HEK293T (cell line): ENCODE measurements at regions not wholly inside any gene's neighbourhood (a gene's known extent, or its start where the extent isn't known, plus 50 kb on each side); places are given as distances from the start of the nearest gene placed in this dataset.

ENCODE experiments used
- CTCF ChIA-PET: fragments of 350-600 bp; formaldehyde crosslinking; extraction: SDS; loops from one replicate; lab custom pipeline; 2021; ENCODE audit warnings: antibody characterized with exemption, inconsistent platforms; lab: Yijun Ruan, JAX
- POLR2A ChIA-PET: fragments of 350-600 bp; formaldehyde crosslinking; extraction: SDS; loops from one replicate; lab custom pipeline; 2020; ENCODE audit warnings: antibody characterized with exemption, inconsistent platforms; lab: Yijun Ruan, JAX
- DNase-seq: peaks from one replicate; pipeline ENCODE4 v3.0.0; 2012; ENCODE audit warnings: mixed read lengths; ENCODE audit errors: extremely low spot score
- ARNT ChIP-seq: fragments of 450-650 bp; IDR thresholded peaks from 2 replicates; pipeline ENCODE4 v1.6.1; 2017; ENCODE audit warnings: mild to moderate bottlenecking
- BHLHE40 ChIP-seq: fragments of 450-650 bp; IDR thresholded peaks from 2 replicates; pipeline ENCODE4 v1.6.1; 2016; ENCODE audit warnings: mild to moderate bottlenecking, moderate library complexity, borderline replicate concordance
- CTBP1 ChIP-seq: fragments of 450-650 bp; IDR thresholded peaks from 2 replicates; pipeline ENCODE4 v1.6.1; 2016; ENCODE audit warnings: borderline replicate concordance
- ELF4 ChIP-seq: fragments of 450-650 bp; IDR thresholded peaks from 2 replicates; pipeline ENCODE4 v1.6.1; 2017; ENCODE audit warnings: antibody characterized with exemption
- FOXA1 ChIP-seq: fragments of 450-650 bp; IDR thresholded peaks from 2 replicates; pipeline ENCODE4 v1.6.1; 2016; ENCODE audit warnings: mild to moderate bottlenecking
- FOXK2 ChIP-seq: fragments of 450-650 bp; IDR thresholded peaks from 2 replicates; pipeline ENCODE4 v1.6.1; 2016; ENCODE audit warnings: mild to moderate bottlenecking
- FOXM1 ChIP-seq: fragments of 450-650 bp; IDR thresholded peaks from 2 replicates; pipeline ENCODE4 v1.6.1; 2017; ENCODE audit warnings: mild to moderate bottlenecking, borderline replicate concordance
- HDGF ChIP-seq: fragments of 450-650 bp; IDR thresholded peaks from 2 replicates; pipeline ENCODE4 v1.6.1; 2017; ENCODE audit warnings: antibody characterized with exemption, borderline replicate concordance
- L3MBTL2 ChIP-seq: fragments of 450-650 bp; conservative IDR thresholded peaks from 2 replicates; pipeline ENCODE4 v1.6.1; 2016; ENCODE audit warnings: mild to moderate bottlenecking
- LEF1 ChIP-seq: fragments of 450-650 bp; IDR thresholded peaks from 2 replicates; pipeline ENCODE4 v1.6.1; 2017; ENCODE audit warnings: mild to moderate bottlenecking, borderline replicate concordance
- NFRKB ChIP-seq: fragments of 450-650 bp; IDR thresholded peaks from 2 replicates; pipeline ENCODE4 v1.6.1; 2016; ENCODE audit warnings: mild to moderate bottlenecking, moderate library complexity
- PKNOX1 ChIP-seq: fragments of 450-650 bp; IDR thresholded peaks from 2 replicates; pipeline ENCODE4 v1.6.1; 2016
- SP1 ChIP-seq: fragments of 450-650 bp; IDR thresholded peaks from 2 replicates; pipeline ENCODE4 v1.6.1; 2017
- SUZ12 ChIP-seq: fragments of 450-650 bp; IDR thresholded peaks from 2 replicates; pipeline ENCODE4 v1.6.1; 2016; ENCODE audit warnings: mild to moderate bottlenecking
- TARDBP ChIP-seq: fragments of 450-650 bp; IDR thresholded peaks from 2 replicates; pipeline ENCODE4 v1.6.1; 2016
- ZNF384 ChIP-seq: fragments of 450-650 bp; IDR thresholded peaks from 2 replicates; pipeline ENCODE4 v1.6.1; 2016

GRCh38 chr2:239684996-239685395, 284.2 kb upstream of the HDAC4 start:
- CTCF ChIA-PET, result no interaction called here
- no peak for DNase-seq
- POLR2A ChIA-PET, result no interaction called here
- TF ChIP-seq ZNF384, result no peak
- no peak for TF ChIP-seq LEF1
- TF ChIP-seq FOXA1, result no peak

GRCh38 chr2:239684271-239684810, 283.5 kb upstream of the HDAC4 start:
- ChIA-PET CTCF (no interaction called here), POLR2A (no interaction called here)
- no peak for TF ChIP-seq CTBP1
- TF ChIP-seq PKNOX1, result no peak
- DNase-seq, result no peak

GRCh38 chr2:239682518-239682917, 281.7 kb upstream of the HDAC4 start:
- DNase-seq, result no peak
- ChIA-PET CTCF (no interaction called here), POLR2A (no interaction called here)
- no peak for TF ChIP-seq ARNT
- no peak for TF ChIP-seq CTBP1
- TF ChIP-seq SP1, result no peak
- no peak for TF ChIP-seq FOXK2
- no peak for TF ChIP-seq NFRKB
- TF ChIP-seq ZNF384, result no peak
- TF ChIP-seq LEF1, result no peak
- no peak for TF ChIP-seq SUZ12
- no peak for TF ChIP-seq BHLHE40
- no peak for TF ChIP-seq TARDBP
- TF ChIP-seq PKNOX1, result no peak
- no peak for TF ChIP-seq HDGF
- TF ChIP-seq FOXA1, result no peak
- TF ChIP-seq L3MBTL2, result no peak
- TF ChIP-seq ELF4, result no peak
- no peak for TF ChIP-seq FOXM1

DNA sequence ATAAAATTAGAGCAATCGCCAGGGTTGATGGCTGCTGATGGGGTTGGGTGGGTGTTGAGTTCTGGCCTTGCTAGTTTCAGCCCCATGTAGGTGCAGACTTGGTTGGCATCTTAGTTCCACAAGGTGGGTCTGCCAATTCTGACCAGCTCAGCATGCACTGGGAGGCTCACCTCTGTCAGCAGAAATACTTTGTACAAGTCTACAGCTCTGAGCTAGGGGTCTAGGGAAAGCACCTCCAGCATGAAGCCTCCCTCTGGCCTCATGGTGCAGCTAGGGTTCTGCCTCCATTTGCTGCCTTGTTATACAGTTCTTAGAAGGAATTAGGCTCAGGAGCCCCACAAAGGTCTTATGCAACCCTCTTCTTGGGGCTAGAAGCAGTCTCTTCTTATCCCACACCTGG, 278.9 kb upstream of the HDAC4 start:
- ChIA-PET POLR2A (no interaction called here), CTCF (interaction anchor here (0.8 kb wide), 1 partner anchor 8 kb away, joined by 3 read pairs; no protein-coding TSS in a partner anchor)
- TF ChIP-seq HDGF (no peak), NFRKB (no peak), SUZ12 (no peak), FOXK2 (no peak), TARDBP (no peak), CTBP1 (no peak), FOXM1 (no peak), FOXA1 (no peak), L3MBTL2 (no peak), ELF4 (no peak), PKNOX1 (no peak), ZNF384 (no peak)
- no peak for DNase-seq

- CTCF ChIA-PET, result interaction anchor here (0.8 kb wide), 1 partner anchor 9 kb away, joined by 3 read pairs; no protein-coding TSS in a partner anchor
- no peak for DNase-seq
- no peak for TF ChIP-seq FOXA1
- POLR2A ChIA-PET, result no interaction called here
Measured at GRCh38 chr2:239678666-239679296, 278.0 kb upstream of the HDAC4 start.

DNA sequence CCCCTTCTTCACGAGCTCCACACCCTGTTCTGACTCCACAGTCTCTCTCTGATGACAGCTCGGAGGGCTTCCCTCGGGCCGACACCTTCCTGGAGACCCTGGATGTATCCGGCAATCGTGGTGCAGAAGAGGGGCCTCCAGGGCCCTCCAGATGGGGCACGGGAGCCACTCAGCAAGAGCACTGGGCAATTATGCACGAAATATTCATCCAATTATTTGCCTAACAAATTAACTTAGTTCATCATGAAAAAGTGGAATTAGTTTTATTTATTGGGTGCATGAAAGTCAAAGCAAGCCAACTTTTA, 277.3 kb upstream of the HDAC4 start:
- no peak for TF ChIP-seq FOXK2
- no peak for DNase-seq
- ChIA-PET CTCF (no interaction called here), POLR2A (no interaction called here)

DNA sequence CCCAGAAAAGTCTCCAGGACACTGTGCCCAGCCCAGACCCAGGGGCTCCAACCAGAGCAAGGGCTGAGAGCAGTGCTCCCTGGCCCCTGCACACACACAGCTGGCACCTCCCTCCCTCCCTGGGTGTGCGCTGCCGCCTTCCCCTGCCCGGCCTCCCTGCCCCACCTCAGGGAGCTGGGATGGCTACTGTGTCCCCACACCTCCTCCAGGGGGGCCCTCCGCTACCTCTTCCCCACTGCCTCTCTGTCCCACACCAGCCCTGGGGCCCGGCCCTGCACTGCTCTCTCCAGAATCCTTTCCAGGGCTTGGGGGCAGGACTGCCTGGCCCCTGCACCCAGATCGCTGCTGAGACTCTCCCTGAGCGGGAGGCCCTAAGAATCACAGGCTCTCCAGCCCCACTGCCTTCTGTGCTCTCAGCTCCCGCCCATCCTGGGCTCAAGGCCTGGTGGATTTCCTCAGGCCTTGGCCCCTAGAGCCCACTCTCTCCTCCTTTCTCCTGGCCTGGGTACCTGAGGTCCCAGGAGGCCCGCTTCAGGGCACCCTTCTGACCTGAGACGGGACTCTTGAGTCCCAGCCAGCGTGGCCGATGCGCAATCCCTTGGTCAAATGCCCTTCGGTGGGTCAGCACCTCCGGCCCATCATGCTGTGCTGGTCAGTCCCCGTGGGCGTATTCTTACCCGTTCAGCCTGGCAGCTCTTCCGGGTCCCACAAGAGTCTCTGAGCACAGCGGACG, 276.8 kb upstream of the HDAC4 start:
- no peak for DNase-seq
- POLR2A ChIA-PET, result no interaction called here
- TF ChIP-seq BHLHE40, result no peak
- no peak for TF ChIP-seq FOXK2
- no peak for TF ChIP-seq ARNT
- no peak for TF ChIP-seq L3MBTL2
- TF ChIP-seq ZNF384, result no peak
- TF ChIP-seq PKNOX1, result no peak
- TF ChIP-seq NFRKB, result no peak
- no peak for TF ChIP-seq LEF1
- no peak for TF ChIP-seq SUZ12
- no peak for TF ChIP-seq TARDBP
- no peak for TF ChIP-seq HDGF
- TF ChIP-seq CTBP1, result no peak
- no peak for TF ChIP-seq ELF4
- CTCF ChIA-PET, result no interaction called here
